NCI-H82 (cell line): ENCODE measurements at regions not wholly inside any gene's neighbourhood (a gene's known extent, or its start where the extent isn't known, plus 50 kb on each side); places are given as distances from the start of the nearest gene placed in this dataset.

Experiments
- DNase-seq: peaks from one replicate; lab custom pipeline; 2025; lab: John Stamatoyannopoulos, UW

DNA sequence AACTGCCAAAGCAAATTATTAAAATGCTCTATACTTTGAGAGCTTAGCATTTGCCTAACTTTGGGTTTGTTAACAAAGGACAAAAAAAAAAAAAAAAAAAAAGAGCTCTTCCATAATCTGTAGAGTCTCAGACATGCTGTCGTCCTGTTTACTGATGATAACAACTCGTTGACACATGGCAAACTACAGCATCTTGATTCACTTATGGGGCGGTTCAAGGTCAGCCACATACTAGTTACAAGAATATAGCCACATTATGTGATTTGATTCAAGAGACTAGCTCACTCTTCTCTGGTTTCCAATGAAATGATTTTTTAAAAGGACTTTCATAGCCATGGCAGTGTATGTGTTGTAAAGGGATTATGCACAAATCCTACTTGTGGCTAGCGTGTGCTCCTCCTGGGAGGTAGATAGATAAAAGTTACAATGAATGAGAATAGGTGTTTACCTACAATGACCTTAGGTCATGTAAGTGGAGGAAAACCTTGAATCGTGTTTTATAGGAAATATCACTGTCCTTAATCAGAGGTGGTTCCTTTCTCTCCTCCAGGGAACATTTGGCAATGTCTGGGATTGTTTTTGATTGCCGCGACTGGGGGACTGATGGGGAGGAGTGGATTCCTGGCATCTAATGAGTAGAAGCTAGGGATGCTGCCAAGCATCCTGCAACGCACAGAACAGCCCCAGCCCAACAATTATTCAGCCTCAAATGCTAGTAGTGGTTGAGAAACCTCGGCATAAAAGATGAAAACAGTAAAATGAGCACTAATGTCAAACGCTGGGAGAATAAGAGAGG is 969.2 kb upstream of the SLC35B3 start:
- DNase-seq, result peak; percentile 80

DNA sequence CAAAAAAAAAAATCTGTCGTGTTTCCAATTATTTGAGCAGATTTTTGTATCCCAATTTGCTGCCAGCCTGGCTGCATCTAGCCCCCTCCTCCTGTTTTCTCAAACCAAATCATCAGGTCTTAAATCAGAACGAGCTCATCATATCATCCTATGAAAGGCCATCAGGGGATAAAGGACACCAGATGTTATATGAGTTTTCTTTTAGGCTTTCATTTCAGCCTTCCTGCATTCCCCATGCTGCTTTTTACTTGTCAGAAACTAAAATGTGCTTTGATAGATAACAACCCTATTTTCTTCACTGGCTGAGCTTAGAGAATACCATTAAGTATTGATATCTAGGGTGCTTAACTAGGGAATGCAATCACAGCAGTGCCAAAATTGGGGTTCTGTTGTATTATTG is 968.4 kb upstream of the SLC35B3 start:
- peak; percentile 84 for DNase-seq

DNA sequence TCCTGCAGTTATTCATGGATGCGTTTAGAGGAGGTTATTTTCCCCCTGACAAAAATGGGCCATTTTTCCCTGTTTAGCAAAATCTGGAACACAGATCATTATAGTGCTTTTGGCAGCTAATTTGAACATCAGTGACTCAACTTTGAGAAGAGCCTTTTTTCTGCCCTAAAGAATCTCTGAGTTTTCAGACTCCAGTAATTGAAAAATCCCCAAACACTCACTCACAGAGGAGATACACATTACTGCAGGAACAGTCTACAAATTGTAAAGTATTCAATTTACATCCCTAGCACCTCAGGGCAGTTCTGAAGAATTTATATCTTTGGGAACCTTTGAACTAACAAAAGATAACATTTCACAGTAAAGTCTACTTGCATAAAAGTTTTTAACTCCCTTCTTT is 966.6 kb upstream of the SLC35B3 start:
- no peak for DNase-seq

DNA sequence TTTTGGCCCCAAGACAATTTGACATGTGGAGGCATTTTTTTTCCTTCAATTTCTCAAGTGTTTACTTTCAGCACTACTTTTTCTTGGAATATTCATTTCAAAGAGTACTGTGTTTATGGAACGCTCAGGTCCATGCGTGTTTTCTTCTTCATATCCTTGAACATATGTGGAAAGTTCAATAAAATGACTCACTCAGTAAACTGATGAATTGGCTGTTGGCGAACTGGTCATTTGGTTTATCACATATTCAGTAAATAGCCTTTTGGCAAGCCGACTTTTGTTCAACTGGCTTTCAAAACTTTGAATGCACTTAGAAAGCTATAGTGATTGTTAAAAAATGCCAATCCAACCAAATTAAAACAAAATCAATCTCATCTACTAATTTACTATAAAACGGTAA is 964.6 kb upstream of the SLC35B3 start:
- DNase-seq, result no peak

DNA sequence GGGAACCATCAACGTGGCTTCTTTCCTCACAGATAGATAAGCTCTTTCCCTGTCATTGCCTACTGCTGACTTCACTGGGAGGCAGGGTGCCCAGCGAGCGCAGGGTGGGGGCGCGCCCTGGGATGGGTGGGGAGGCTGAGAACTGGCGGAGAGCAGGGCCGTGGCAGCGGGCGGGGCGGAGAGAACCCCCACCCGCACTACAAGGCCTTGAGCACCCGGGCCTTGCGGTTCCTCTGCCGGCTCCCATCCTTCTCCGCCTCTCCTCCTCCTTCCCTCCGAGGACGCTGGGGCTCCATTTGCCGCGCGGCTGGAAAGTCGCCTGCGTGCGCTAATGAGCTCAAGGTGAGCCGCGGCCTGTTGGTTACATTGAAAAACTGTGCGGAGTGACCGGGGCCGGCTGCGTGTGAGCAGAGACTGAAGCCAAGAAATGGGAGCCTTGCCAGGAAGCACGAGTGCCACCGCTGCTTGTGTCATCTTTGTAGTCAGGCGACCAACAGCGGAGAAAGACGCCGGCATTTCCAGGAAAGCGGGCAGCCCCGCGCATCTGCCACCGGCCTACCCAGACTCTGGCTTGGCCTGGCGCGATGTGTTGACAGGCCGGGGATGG is 963.5 kb upstream of the SLC35B3 start:
- peak; percentile 83 for DNase-seq

DNA sequence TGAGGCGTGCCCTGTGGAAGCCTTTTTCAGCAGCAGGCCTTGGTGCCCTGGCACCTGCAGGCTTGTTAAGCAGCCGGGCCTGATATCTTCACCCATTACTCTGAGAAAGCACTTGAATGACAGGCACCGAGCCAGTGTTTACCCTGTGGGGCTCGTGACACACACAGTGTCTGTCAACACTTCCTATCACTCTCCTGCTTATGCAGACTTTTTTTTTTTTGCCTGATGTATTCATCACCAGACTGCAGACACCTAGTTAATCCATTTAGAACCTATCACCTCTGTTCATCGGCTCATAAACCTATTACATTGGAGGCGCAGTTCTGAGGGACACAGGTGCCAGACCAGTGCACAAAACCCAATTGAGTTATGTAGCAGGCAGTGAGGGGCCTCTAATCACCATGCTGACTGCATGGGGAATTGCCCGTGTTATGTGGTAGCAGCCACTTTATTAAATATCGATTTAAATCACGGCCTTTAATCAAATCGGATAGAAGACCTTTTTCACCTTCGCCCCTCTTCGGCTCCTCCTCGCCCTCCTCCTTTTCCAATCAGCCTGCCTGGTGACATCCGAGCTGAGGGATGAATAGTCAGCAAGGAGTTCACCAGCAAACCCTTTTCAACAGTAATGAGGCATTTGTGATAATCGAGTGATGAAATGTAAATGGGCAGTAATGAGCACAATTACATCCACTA is 962.9 kb upstream of the SLC35B3 start:
- DNase-seq, result peak; percentile 99

DNA sequence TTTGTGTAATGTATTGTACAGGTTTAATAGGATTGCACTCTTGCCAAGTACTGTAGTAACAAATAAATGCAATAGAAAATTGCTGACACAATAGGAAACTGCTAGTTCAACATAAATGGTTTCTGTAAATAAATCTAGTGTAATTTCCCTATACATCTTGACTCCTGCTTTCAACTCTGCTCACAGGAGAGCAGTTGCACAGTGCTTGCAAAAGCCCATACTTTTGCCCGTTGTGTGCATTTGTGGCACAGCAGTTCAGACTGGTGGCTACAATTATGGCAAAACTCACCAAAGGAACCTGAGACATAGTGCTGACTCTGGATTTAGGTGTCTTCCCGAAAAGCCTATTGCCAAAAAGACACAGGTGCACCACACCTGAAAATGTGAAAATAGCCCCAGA is 953.3 kb upstream of the SLC35B3 start:
- no peak for DNase-seq

DNA sequence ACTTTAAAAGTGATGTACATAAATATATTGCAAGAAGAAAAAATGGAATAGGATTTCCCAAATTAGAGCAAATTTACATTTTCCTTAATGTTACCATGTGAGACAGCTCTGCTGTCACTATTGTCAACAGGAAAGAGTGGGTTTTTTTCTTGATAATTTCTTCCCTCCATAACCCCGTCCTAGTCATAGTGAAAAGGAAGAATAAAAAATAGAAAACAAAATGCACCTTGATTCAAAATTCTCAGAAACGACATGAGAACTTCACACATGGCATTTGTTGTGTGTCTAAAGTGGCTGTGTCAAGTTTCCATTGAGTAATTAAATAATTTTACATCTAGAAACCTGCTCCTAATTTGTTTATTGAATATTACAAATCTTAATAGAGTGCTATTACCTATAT is 945.2 kb upstream of the SLC35B3 start:
- no peak for DNase-seq

DNA sequence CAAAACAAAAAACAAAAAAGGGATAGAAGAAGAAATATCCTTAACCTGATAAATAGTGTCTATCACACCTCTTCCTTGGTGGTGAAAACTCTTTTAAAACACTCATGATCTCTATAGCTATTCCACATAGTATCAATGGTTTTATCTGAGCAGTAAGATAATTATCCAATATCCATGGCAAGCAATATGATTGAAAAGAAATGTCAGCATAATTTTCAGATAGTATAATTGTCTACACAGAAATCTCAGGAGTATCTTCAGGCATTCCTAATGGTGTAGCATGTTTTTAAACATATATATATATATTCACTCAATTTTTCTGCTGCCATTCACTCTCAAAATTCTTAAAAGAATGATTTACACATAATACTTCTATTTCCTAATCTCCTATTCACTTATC is 938.0 kb upstream of the SLC35B3 start:
- no peak for DNase-seq

DNA sequence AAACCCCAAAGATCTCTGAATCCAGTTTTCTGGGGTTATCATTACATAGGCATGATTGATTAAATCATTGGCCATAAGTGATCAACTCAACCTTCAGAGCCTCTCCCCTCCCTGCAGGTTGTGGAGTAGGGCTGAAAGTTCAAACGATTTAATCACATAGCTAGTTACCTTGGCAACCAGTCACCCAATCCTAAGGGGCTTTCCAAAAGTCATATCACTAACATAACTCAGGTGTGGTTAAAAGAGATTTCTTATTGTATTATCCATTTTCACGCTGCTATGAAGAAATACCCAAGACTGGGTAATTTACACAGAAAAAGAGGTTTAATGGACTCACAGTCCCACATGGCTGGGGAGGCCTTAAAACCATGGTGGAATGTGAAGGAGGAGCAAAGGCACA is 935.1 kb upstream of the SLC35B3 start:
- no peak for DNase-seq

DNA sequence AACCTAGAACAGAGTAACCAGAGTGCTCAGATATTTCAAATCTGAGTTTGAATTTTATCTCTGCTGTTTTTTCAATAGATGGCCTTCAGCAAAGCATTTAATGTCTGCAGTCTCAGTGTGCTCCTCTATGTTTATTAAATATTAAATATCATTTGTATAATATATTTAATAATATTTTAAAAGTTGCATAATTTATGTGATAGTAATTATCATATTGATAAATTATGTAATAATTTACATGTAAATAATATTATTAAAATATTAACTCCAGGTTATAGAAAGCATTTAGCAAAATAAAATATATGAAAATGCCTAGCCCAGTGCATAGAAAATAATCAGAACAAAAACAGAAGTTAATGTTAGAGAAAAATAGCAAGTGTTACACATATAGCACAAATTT is 930.0 kb upstream of the SLC35B3 start:
- no peak for DNase-seq

DNA sequence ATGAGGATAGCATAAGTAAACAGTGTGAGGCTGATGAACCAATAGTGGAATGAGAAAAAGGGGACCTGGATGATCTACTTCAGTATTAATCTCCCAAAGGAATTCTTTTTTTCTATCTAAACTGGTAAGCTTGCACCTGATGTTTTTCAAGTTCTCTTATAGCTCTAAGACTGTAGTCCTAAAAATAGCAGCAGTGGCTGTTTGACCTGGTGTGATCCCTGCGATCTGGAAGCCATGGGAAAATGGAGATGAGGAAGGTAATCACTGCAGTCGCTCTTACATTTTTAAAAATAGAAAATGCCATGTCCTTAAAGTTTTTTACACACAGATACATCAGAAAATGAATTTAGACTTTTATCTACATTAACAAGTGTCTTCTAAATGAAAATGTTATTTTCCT is 926.4 kb upstream of the SLC35B3 start:
- DNase-seq, result peak; percentile 34

DNA sequence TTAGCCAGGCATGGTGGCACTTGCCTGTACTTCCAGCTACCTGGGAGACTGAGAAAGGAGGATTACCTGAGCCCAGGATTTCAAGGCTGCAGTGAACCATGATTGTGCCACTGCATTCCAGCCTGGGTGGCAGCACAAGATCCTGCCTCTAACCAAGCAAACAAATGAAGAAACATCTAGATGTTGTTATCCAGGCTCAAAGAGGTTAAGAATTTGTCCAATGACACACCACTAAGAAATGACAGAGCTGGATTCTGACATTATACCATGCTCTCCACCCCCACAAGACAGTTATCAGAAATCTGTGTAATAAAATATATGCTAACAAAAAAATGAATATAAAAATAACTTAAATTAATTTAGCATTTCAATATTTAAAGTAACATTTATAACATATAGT is 925.5 kb upstream of the SLC35B3 start:
- DNase-seq, result no peak

DNA sequence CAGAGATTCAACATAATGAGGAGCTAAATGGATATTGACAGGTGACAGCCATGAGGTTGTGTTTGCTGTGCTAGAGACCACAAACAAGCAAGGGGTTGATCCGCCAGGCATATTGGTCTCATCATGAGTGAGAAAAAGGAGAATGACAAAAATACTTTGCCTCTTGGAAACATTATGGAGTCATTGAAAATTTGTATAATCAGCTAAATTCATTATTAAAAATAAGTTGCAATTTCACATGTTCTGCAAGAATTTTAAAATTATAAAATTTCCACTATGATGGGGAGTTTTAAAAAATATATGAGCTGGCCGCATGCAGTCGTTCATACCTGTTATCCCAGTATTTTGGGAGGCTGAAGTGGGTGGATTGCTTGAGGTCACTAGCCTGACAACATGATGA is 912.3 kb upstream of the SLC35B3 start:
- no peak for DNase-seq

DNA sequence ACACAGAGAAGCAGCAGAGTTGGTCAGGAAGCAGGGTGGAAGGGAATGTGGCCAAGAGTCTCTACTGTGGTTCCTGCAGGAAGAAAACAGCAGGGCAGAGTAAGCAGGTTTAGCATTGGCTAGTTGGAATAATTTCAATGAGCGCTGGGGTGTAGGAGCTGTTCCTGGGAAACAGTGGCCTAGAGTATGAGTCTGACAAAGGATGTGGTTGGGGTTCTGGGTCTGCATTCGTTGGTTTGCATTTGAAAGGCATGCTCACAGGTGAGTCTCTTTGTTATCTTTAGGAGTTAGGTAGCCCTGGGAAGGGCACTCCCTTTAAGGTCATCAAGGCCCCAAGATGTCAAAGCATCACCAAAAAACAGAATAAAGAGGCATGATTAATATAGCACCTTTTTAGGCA is 911.6 kb upstream of the SLC35B3 start:
- no peak for DNase-seq

DNA sequence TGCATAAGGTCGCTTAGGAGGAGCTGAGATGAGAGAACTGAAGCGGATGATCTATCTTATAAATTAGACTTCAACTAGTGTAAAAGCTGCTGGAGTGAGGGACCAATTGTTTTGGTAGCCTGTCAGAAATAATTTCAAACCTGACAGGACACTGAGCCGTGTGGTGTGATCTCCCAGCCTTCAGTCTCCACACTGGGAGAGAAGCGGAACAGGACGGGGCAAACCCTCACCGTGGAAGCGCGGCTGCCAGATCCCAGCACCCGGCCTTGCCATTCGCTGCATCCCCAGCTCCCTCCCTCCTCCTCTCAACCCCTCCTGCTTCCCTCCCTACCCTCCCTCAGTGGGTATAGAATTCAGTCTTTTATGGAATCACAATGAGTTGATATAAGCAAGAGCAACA is 900.1 kb upstream of the SLC35B3 start:
- DNase-seq, result no peak

DNA sequence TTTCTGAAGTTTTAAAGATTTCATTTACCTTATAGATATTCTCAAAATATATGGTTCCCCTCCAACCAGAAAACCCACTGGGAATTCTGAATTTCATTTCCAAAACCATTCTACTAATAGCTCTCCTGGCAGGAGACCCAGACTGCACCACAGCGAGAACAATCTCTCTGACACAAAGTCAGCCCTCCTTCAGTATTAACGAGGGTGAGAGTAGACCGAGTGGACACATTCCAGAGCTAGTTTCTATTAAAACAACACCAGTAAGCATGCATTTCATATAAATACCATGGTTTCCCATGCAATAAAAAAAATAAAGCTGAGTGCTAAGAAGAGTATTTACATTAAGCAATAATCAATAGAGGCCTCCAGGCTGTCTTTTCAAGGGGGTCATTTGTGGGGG is 899.6 kb upstream of the SLC35B3 start:
- DNase-seq, result no peak

DNA sequence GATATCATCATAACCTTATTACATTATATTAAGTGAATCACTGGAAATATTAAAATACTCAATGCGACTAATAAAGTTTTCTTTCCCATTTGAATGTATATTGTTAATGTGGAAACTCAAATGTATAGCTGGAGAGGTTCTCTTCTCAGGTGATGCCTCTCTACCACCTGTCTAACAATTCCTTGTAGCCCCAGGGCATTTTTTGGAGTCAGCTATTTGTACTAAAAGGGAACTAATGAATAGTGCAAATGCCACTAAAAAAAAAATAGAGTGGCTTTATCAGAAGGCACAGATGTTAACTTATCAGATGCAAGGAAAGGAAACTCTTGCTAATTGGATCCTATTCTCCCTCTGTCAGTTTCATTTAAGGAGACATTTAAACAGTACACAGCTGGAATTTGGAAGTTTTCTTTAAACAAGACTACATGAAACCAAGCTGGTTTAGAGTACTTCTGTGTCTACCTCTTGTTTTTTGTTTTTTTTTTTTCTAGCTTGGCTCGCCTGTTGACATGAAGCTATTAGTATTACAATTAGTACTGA is 897.0 kb upstream of the SLC35B3 start:
- DNase-seq, result peak; percentile 45

DNA sequence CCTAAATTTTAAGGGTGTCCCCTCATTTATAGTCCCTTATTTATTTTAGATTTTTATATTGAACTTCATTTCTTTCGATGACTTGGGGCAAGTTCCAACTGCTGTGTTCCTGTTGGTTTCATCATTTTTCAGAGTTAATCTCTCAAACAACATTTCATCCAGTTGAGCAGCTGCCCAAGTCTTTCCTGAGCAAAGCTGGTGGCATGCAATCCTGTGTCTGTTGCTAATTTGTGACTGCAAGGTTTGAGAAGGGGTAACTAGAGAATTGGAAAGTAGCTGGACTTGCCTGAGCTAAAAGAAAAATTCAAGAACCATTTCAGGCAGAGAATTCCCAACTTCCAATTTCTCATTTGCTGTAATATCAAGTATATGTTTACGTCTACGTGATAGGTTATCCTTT is 881.5 kb upstream of the SLC35B3 start:
- DNase-seq, result peak; percentile 57

DNA sequence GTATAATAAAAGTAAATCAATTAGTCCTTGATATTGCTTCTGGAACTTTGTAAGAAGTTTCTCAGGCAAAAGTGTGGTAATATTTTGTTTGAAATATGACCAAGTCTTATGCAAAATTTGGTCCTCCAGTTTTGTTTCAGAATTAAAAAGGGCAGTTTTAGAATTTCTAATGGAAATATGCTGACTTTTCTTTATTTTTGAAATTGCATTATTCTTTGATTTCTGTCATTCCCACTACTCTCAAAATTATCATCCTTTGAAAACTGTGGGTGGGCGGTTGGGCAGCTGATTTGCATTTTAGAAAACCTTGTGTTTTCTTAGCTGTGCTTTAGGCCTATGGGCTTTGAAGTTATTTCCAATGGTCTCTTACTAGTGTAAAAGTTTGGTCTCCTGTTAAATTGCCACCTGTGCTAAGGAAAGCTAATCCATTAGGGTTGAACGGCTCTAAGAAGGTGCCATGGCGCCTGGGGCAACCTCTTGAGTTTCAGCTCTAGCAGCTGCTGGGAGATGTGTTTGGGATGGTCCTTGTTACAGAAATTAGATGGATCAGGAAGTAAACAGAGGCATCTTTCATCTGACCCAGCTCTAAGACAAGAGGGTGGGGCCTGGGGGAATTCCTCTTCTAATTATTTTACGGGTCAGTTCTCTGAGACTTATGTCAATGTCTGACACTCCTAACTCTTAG is 880.8 kb upstream of the SLC35B3 start:
- peak; percentile 60 for DNase-seq

DNA sequence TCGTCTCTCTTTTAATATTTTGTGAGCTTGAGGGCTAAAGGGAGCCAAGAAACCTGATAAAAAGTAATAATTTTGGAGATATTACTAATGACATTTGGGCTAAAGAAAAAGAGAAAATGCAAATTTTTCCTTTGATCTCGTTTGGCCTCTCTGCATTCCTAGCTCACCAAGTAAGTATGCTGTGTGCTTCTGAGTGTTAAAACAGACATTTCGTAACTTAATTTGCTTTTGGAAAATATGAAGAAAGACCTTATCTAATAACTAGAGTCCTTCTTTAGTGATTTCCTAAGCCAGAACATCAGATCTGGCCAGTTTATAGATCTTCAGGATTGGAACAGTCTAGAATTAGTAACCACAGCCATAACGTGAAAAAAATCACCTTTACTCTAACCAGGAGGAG is 872.9 kb upstream of the SLC35B3 start:
- no peak for DNase-seq

DNA sequence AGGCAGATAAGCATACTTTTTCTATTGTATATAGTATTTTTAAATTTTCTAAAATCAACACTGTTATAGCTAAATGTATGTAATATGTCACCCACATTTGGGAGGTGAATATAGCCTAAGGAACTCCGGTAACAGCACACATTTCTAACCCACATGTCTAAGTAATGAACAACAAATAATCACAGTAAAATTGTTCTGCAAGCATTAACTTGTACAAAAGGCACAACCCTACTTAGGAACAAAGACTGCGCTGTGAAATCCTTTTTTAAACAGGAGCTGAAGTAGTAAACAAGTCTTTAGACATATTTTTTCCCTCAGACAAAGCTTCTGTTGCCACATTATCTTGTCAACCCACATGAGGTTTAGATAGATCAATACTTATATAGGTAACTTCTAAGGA is 872.4 kb upstream of the SLC35B3 start:
- DNase-seq, result peak; percentile 13

DNA sequence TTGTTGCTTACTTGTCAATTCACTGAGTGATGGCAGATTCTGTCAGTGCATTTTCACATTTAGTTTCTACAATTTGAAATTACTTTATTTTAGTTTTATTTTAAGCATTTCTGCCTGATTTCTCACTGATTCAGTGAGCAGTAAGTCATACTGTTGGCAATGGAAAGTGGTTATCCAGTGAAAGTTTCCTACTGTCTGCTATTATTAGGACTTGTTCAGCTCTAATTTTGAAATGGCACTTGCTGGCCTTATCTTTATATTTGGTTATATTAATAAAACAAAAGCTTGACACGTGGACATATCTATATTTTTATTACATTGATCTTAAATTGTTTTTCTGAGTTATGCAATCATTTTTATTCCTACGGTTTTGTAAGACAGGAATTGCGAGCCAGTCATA is 871.8 kb upstream of the SLC35B3 start:
- DNase-seq, result no peak
